ENCODE measurements at regions not wholly inside any gene's neighbourhood (a gene's known extent, or its start where the extent isn't known, plus 50 kb on each side); places are given as distances from the start of the nearest gene placed in this dataset.

Small RNA genes in the stretch of these regions (small RNA-seq; reads per million reads assigned to genes)
- gene RNU7-148P: 0 reads per million in 2 experiments

All from SK-N-DZ (cell line).